ENCODE measurements at regions not wholly inside any gene's neighbourhood (a gene's known extent, or its start where the extent isn't known, plus 50 kb on each side); places are given as distances from the start of the nearest gene placed in this dataset.
"Not testable (repeated sequence)": the region's sequence is repeated elsewhere in the genome, so short reads cannot be mapped to it uniquely, and the experiment has no call there.

DNA sequence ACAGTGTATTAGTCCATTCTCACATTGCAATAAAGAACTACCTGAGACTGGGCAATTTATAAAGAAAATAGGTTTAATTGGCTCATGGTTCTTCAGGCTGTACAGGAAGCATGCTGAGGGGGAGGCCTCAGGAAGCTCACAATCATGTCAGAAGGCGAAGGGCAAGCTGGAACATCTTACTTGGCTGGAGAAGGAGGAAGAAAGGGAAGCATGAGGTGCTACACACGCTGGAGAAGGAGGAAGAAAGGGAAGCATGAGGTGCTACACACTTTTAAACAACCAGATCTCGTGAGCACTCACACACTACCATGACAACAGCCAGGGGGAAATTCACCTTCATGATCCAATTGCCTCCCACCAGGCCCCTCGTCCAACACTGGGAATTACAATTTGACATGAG is 95.3 kb upstream of the FAM110C start:
- H3K9me2 ChIP-seq (replicated peaks; ENCODE audit: low read depth, low read length), result no peaks in the 10 kb centered on the region

GRCh38 chr2:136666-137065 is 90.4 kb upstream of the FAM110C start:
- H3K4me1 ChIP-seq (ENCODE audit: insufficient read depth, low read length, poor library complexity, severe bottlenecking), result peaks cover under 1% of the 10 kb centered on the region
- H4K20me1 ChIP-seq (ENCODE audit: insufficient read depth, low read length, poor library complexity, severe bottlenecking), result no peaks in the 10 kb centered on the region
- no peaks in the 10 kb centered on the region for H3K79me2 ChIP-seq (ENCODE audit: insufficient read depth, low read length)
- H3K4me3 ChIP-seq (ENCODE audit: low read length, poor library complexity, severe bottlenecking), result no peak overlapping the region
- no peak overlapping the region for H3K4me2 ChIP-seq (ENCODE audit: low read depth, low read length, poor library complexity, severe bottlenecking)
- H3F3A ChIP-seq (ENCODE audit: low read depth), result no peaks in the 10 kb centered on the region
- H3K36me3 ChIP-seq (ENCODE audit: insufficient read depth, low read length), result no peaks in the 10 kb centered on the region
- no peaks in the 10 kb centered on the region for H3K9me2 ChIP-seq (replicated peaks; ENCODE audit: low read depth, low read length)
- no peak overlapping the region for H2AFZ ChIP-seq (ENCODE audit: low read length)
- no peak overlapping the region for H3K9ac ChIP-seq (ENCODE audit: low read depth, low read length, poor library complexity, severe bottlenecking)
- no peaks in the 10 kb centered on the region for H3K27me3 ChIP-seq (ENCODE audit: insufficient read depth, low read length, poor library complexity, severe bottlenecking)
- peaks cover 6% of the 10 kb centered on the region; the same call in 1 of the 2 replicates for H3K9me3 ChIP-seq (ENCODE audit: insufficient read depth, low read depth, low read length)
- TF ChIP-seq, protein P1, sequence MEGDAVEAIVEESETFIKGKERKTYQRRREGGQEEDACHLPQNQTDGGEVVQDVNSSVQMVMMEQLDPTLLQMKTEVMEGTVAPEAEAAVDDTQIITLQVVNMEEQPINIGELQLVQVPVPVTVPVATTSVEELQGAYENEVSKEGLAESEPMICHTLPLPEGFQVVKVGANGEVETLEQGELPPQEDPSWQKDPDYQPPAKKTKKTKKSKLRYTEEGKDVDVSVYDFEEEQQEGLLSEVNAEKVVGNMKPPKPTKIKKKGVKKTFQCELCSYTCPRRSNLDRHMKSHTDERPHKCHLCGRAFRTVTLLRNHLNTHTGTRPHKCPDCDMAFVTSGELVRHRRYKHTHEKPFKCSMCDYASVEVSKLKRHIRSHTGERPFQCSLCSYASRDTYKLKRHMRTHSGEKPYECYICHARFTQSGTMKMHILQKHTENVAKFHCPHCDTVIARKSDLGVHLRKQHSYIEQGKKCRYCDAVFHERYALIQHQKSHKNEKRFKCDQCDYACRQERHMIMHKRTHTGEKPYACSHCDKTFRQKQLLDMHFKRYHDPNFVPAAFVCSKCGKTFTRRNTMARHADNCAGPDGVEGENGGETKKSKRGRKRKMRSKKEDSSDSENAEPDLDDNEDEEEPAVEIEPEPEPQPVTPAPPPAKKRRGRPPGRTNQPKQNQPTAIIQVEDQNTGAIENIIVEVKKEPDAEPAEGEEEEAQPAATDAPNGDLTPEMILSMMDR (conservative IDR thresholded peaks at IDR 0.05; ENCODE audit: low read length), result no peak
- no peak for TF ChIP-seq EZH2phosphoT487 (IDR thresholded peaks at IDR 0.05; ENCODE audit: borderline replicate concordance)

More for the DNA sequence above, 95.3 kb upstream of the FAM110C start:
- Histone ChIP-seq H3K27me3 (ENCODE audit: insufficient read depth, low read length, poor library complexity, severe bottlenecking) (no peaks in the 10 kb centered on the region), H3K4me3 (ENCODE audit: low read length, poor library complexity, severe bottlenecking) (no peak overlapping the region), H3K4me1 (ENCODE audit: insufficient read depth, low read length, poor library complexity, severe bottlenecking) (peaks cover 4% of the 10 kb centered on the region), H3K9me3 (ENCODE audit: insufficient read depth, low read depth, low read length) (no peaks in the 10 kb centered on the region), H3K9ac (ENCODE audit: low read depth, low read length, poor library complexity, severe bottlenecking) (no peak overlapping the region), H3K36me3 (ENCODE audit: insufficient read depth, low read length) (no peaks in the 10 kb centered on the region), H3K4me2 (ENCODE audit: low read depth, low read length, poor library complexity, severe bottlenecking) (no peak overlapping the region), H4K20me1 (ENCODE audit: insufficient read depth, low read length, poor library complexity, severe bottlenecking) (no peaks in the 10 kb centered on the region), H3K79me2 (ENCODE audit: insufficient read depth, low read length) (no peaks in the 10 kb centered on the region), H3F3A (ENCODE audit: low read depth) (no peaks in the 10 kb centered on the region), H2AFZ (ENCODE audit: low read length) (peak overlapping the region; percentile 15; the same call in 1 of the 2 replicates)
- TF ChIP-seq, protein P1 (conservative IDR thresholded peaks at IDR 0.05; ENCODE audit: low read length), result no peak
- no peak for TF ChIP-seq EZH2phosphoT487 (IDR thresholded peaks at IDR 0.05; ENCODE audit: borderline replicate concordance)

DNA sequence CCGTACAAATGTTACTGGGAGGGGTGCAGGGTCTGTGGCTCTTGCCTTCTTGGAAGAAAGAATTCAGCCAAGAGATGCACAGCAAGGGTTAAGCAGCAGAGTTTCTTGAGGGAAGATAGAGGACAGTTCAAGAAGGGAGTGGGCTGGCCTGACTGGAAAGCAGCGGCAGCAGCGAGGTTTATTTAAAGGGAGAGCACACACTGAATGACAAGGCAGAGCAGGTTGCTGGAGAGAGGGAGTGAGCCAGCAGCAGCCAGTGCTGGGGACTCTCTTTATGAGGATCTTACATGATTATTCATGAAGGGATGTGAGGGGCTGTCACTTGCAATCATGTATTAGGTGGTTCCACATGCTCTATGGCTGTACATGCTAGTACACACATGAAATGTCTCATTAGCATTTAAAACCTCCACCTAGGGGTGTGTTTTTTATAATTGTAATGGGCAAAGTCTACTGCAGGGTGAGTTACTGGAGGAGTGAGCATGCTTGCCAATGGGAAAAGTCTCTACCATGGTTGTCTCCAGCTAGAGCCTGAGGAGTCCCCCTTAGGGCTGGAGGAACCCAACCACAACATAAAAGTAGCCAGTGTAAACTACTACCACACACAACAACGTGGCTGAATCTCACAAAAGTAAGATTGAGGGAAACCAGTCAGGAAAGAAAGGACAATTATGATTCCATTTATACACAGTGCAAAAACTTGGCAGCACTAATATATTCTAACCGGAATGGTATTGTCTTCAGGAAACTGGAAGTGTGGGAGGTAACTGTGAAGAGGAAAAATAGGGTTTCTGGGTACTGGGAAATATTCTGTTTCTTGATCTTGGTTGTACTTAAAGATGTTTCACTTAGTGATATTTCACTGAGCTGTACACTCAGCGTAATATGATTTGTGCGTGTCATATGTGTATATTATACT is 87.6 kb upstream of the FAM110C start:
- no peaks in the 10 kb centered on the region for H3K9me2 ChIP-seq (replicated peaks; ENCODE audit: low read depth, low read length)
- H3K36me3 ChIP-seq (ENCODE audit: insufficient read depth, low read length), result no peaks in the 10 kb centered on the region
- no peaks in the 10 kb centered on the region for H4K20me1 ChIP-seq (ENCODE audit: insufficient read depth, low read length, poor library complexity, severe bottlenecking)
- no peak overlapping the region for H3K4me2 ChIP-seq (ENCODE audit: low read depth, low read length, poor library complexity, severe bottlenecking)
- H3K79me2 ChIP-seq (ENCODE audit: insufficient read depth, low read length), result no peaks in the 10 kb centered on the region
- H3K4me1 ChIP-seq (ENCODE audit: insufficient read depth, low read length, poor library complexity, severe bottlenecking), result no peaks in the 10 kb centered on the region
- no peak overlapping the region for H3K4me3 ChIP-seq (ENCODE audit: low read length, poor library complexity, severe bottlenecking)
- no peaks in the 10 kb centered on the region for H3F3A ChIP-seq (ENCODE audit: low read depth)
- no peak for TF ChIP-seq EZH2phosphoT487 (IDR thresholded peaks at IDR 0.05; ENCODE audit: borderline replicate concordance)
- TF ChIP-seq, protein P1 (conservative IDR thresholded peaks at IDR 0.05; ENCODE audit: low read length), result no peak
- no peak overlapping the region for H3K9ac ChIP-seq (ENCODE audit: low read depth, low read length, poor library complexity, severe bottlenecking)
- H3K9me3 ChIP-seq (ENCODE audit: insufficient read depth, low read depth, low read length), result peaks cover 6% of the 10 kb centered on the region; the same call in 1 of the 2 replicates
- no peaks in the 10 kb centered on the region for H3K27me3 ChIP-seq (ENCODE audit: insufficient read depth, low read length, poor library complexity, severe bottlenecking)
- H2AFZ ChIP-seq (ENCODE audit: low read length), result no peak overlapping the region

GRCh38 chr2:126769-127168 is 80.5 kb upstream of the FAM110C start:
- not testable (repeated sequence) for H2AFZ ChIP-seq (ENCODE audit: low read length); H3K4me1 ChIP-seq (ENCODE audit: insufficient read depth, low read length, poor library complexity, severe bottlenecking); H3K9me3 ChIP-seq (ENCODE audit: insufficient read depth, low read depth, low read length); H3K79me2 ChIP-seq (ENCODE audit: insufficient read depth, low read length); H3K9me2 ChIP-seq (replicated peaks; ENCODE audit: low read depth, low read length); H3K9ac ChIP-seq (ENCODE audit: low read depth, low read length, poor library complexity, severe bottlenecking); H3K4me2 ChIP-seq (ENCODE audit: low read depth, low read length, poor library complexity, severe bottlenecking); H3K36me3 ChIP-seq (ENCODE audit: insufficient read depth, low read length); H4K20me1 ChIP-seq (ENCODE audit: insufficient read depth, low read length, poor library complexity, severe bottlenecking); H3K27me3 ChIP-seq (ENCODE audit: insufficient read depth, low read length, poor library complexity, severe bottlenecking); H3F3A ChIP-seq (ENCODE audit: low read depth); H3K4me3 ChIP-seq (ENCODE audit: low read length, poor library complexity, severe bottlenecking)
